ENCODE measurements at regions not wholly inside any gene's neighbourhood (a gene's known extent, or its start where the extent isn't known, plus 50 kb on each side); places are given as distances from the start of the nearest gene placed in this dataset.
A peak's percentile ranks its signal among the peaks of the same experiment; 100 is the strongest.

GRCh38 chr2:234804704-234805103, 147.1 kb upstream of the SH3BP4 start:
- H3K4me1 ChIP-seq (ENCODE audit: control insufficient read depth, insufficient read depth, low read depth, low read length), result peaks cover 7% of the 10 kb centered on the region
- no peak overlapping the region for H4K8ac ChIP-seq (ENCODE audit: low read length)
- no peak for DNase-seq
- no peak overlapping the region for H2BK5ac ChIP-seq (ENCODE audit: low read depth, low read length, poor library complexity, severe bottlenecking)
- H2BK12ac ChIP-seq (ENCODE audit: low read length in 2 of 2), result no peak overlapping the region
- no peaks in the 10 kb centered on the region for H3K79me1 ChIP-seq (replicated peaks; ENCODE audit: low read length, poor library complexity, severe bottlenecking)
- H3K14ac ChIP-seq (ENCODE audit: low read length in 2 of 2), result no peak overlapping the region
- H2BK120ac ChIP-seq (ENCODE audit: low read depth, low read length), result no peak overlapping the region
- H3K4me3 ChIP-seq (ENCODE audit: insufficient read depth in 1 of 2, low read depth in 1 of 2, low read length in 2 of 2), result no peak overlapping the region
- H3K9me3 ChIP-seq (ENCODE audit: control insufficient read depth, low read length), result peaks cover 18% of the 10 kb centered on the region
- WGBS, result no CpG with 5 or more reads among the region's 1 CpG
- no peaks in the 10 kb centered on the region for H3K36me3 ChIP-seq (ENCODE audit: control insufficient read depth in 1 of 2, insufficient read depth in 2 of 2, low read depth in 1 of 2, low read length in 2 of 2)
- no peak overlapping the region for H3K18ac ChIP-seq (ENCODE audit: low read depth in 1 of 2, low read length in 2 of 2)
- peaks cover 0 to 3% of the 10 kb centered on the region in 2 experiments for H3K27me3 ChIP-seq (ENCODE audit: control insufficient read depth in 1 of 2, insufficient read depth in 1 of 2, low read length in 2 of 2)
- H2AFZ ChIP-seq (ENCODE audit: low read depth, low read length), result no peak overlapping the region
- no peak overlapping the region for H3K9ac ChIP-seq (ENCODE audit: low read length)
- H3K27ac ChIP-seq (ENCODE audit: low read length, poor library complexity, severe bottlenecking), result no peak overlapping the region
- no peak overlapping the region for H4K91ac ChIP-seq (ENCODE audit: low read length)
- H2BK15ac ChIP-seq (ENCODE audit: low read depth, poor library complexity, severe bottlenecking), result no peak overlapping the region
- peak overlapping the region; percentile 11 for H2AK5ac ChIP-seq (ENCODE audit: low read length, severe bottlenecking)
- H3K4ac ChIP-seq (ENCODE audit: low read depth in 1 of 2, low read length in 2 of 2), result no peak overlapping the region
- H3K23ac ChIP-seq (ENCODE audit: low read length in 2 of 2), result no peak overlapping the region
- H3K4me2 ChIP-seq (ENCODE audit: low read length, poor library complexity, severe bottlenecking), result no peak overlapping the region

- DNase-seq, result no peak
- Histone ChIP-seq H3K9ac (ENCODE audit: low read length) (no peak overlapping the region), H3K4me2 (ENCODE audit: low read length, poor library complexity, severe bottlenecking) (no peak overlapping the region), H2BK5ac (ENCODE audit: low read depth, low read length, poor library complexity, severe bottlenecking) (no peak overlapping the region), H3K4me1 (ENCODE audit: control insufficient read depth, insufficient read depth, low read depth, low read length) (no peaks in the 10 kb centered on the region), H3K4me3 (ENCODE audit: insufficient read depth in 1 of 2, low read depth in 1 of 2, low read length in 2 of 2) (no peak overlapping the region), H3K27me3 (ENCODE audit: control insufficient read depth in 1 of 2, insufficient read depth in 1 of 2, low read length in 2 of 2) (peaks cover 0 to 2% of the 10 kb centered on the region in 2 experiments), H3K14ac (ENCODE audit: low read length in 2 of 2) (no peak overlapping the region), H3K36me3 (ENCODE audit: control insufficient read depth in 1 of 2, insufficient read depth in 2 of 2, low read depth in 1 of 2, low read length in 2 of 2) (no peaks in the 10 kb centered on the region), H3K18ac (ENCODE audit: low read depth in 1 of 2, low read length in 2 of 2) (no peak overlapping the region), H3K23ac (ENCODE audit: low read length in 2 of 2) (no peak overlapping the region), H3K79me1 (replicated peaks; ENCODE audit: low read length, poor library complexity, severe bottlenecking) (no peaks in the 10 kb centered on the region), H3K4ac (ENCODE audit: low read depth in 1 of 2, low read length in 2 of 2) (no peak overlapping the region), H2BK120ac (ENCODE audit: low read depth, low read length) (no peak overlapping the region), H2BK15ac (ENCODE audit: low read depth, poor library complexity, severe bottlenecking) (no peak overlapping the region), H2AFZ (ENCODE audit: low read depth, low read length) (no peak overlapping the region), H4K91ac (ENCODE audit: low read length) (no peak overlapping the region), H2AK5ac (ENCODE audit: low read length, severe bottlenecking) (no peak overlapping the region), H2BK12ac (ENCODE audit: low read length in 2 of 2) (no peak overlapping the region), H3K9me3 (ENCODE audit: control insufficient read depth, low read length) (peaks cover 18% of the 10 kb centered on the region), H3K27ac (ENCODE audit: low read length, poor library complexity, severe bottlenecking) (no peak overlapping the region), H4K8ac (ENCODE audit: low read length) (no peak overlapping the region)
- WGBS, result 94% methylated on average over 1 of the region's 1 CpG
These were observed 149.0 kb upstream of the SH3BP4 start for GRCh38 chr2:234802845-234803171.

GRCh38 chr2:234802071-234802844, 149.6 kb upstream of the SH3BP4 start:
- Histone ChIP-seq H3K14ac (ENCODE audit: low read length in 2 of 2) (no peak overlapping the region), H4K8ac (ENCODE audit: low read length) (no peak overlapping the region), H3K9ac (ENCODE audit: low read length) (no peak overlapping the region), H2BK5ac (ENCODE audit: low read depth, low read length, poor library complexity, severe bottlenecking) (no peak overlapping the region), H2AK5ac (ENCODE audit: low read length, severe bottlenecking) (no peak overlapping the region), H3K27me3 (ENCODE audit: control insufficient read depth in 1 of 2, insufficient read depth in 1 of 2, low read length in 2 of 2) (peaks cover 0 to 7% of the 10 kb centered on the region in 2 experiments), H3K4ac (ENCODE audit: low read depth in 1 of 2, low read length in 2 of 2) (no peak overlapping the region), H3K4me3 (ENCODE audit: insufficient read depth in 1 of 2, low read depth in 1 of 2, low read length in 2 of 2) (no peak overlapping the region), H3K4me2 (ENCODE audit: low read length, poor library complexity, severe bottlenecking) (no peak overlapping the region), H3K23ac (ENCODE audit: low read length in 2 of 2) (no peak overlapping the region), H2AFZ (ENCODE audit: low read depth, low read length) (no peak overlapping the region), H3K18ac (ENCODE audit: low read depth in 1 of 2, low read length in 2 of 2) (no peak overlapping the region), H3K27ac (ENCODE audit: low read length, poor library complexity, severe bottlenecking) (no peak overlapping the region), H4K91ac (ENCODE audit: low read length) (no peak overlapping the region), H3K4me1 (ENCODE audit: control insufficient read depth, insufficient read depth, low read depth, low read length) (no peaks in the 10 kb centered on the region), H2BK12ac (ENCODE audit: low read length in 2 of 2) (no peak overlapping the region), H2BK15ac (ENCODE audit: low read depth, poor library complexity, severe bottlenecking) (no peak overlapping the region), H3K79me1 (replicated peaks; ENCODE audit: low read length, poor library complexity, severe bottlenecking) (no peaks in the 10 kb centered on the region), H2BK120ac (ENCODE audit: low read depth, low read length) (no peak overlapping the region), H3K36me3 (ENCODE audit: control insufficient read depth in 1 of 2, insufficient read depth in 2 of 2, low read depth in 1 of 2, low read length in 2 of 2) (no peaks in the 10 kb centered on the region), H3K9me3 (ENCODE audit: control insufficient read depth, low read length) (peaks cover 18% of the 10 kb centered on the region)
- DNase-seq, result no peak
- 91% methylated on average over 4 of the region's 4 CpGs for WGBS

GRCh38 chr2:234797566-234798250, 154.1 kb upstream of the SH3BP4 start:
- H3K18ac ChIP-seq (ENCODE audit: low read depth in 1 of 2, low read length in 2 of 2), result no peak overlapping the region
- no peak overlapping the region for H3K14ac ChIP-seq (ENCODE audit: low read length in 2 of 2)
- H3K4me2 ChIP-seq (ENCODE audit: low read length, poor library complexity, severe bottlenecking), result no peak overlapping the region
- H3K4me3 ChIP-seq (ENCODE audit: insufficient read depth in 1 of 2, low read depth in 1 of 2, low read length in 2 of 2), result no peak overlapping the region
- H3K9ac ChIP-seq (ENCODE audit: low read length), result no peak overlapping the region
- no peak for DNase-seq
- H2BK15ac ChIP-seq (ENCODE audit: low read depth, poor library complexity, severe bottlenecking), result no peak overlapping the region
- H3K4me1 ChIP-seq (ENCODE audit: control insufficient read depth, insufficient read depth, low read depth, low read length), result peaks cover 4% of the 10 kb centered on the region
- no peak overlapping the region for H4K8ac ChIP-seq (ENCODE audit: low read length)
- WGBS, result 87% methylated on average over 14 of the region's 15 CpGs
- H2BK120ac ChIP-seq (ENCODE audit: low read depth, low read length), result no peak overlapping the region
- no peaks in the 10 kb centered on the region for H3K79me1 ChIP-seq (replicated peaks; ENCODE audit: low read length, poor library complexity, severe bottlenecking)
- no peak overlapping the region for H2AFZ ChIP-seq (ENCODE audit: low read depth, low read length)
- peaks cover 0 to 12% of the 10 kb centered on the region in 2 experiments for H3K27me3 ChIP-seq (ENCODE audit: control insufficient read depth in 1 of 2, insufficient read depth in 1 of 2, low read length in 2 of 2)
- H3K23ac ChIP-seq (ENCODE audit: low read length in 2 of 2), result no peak overlapping the region
- no peak overlapping the region for H4K91ac ChIP-seq (ENCODE audit: low read length)
- H3K36me3 ChIP-seq (ENCODE audit: control insufficient read depth in 1 of 2, insufficient read depth in 2 of 2, low read depth in 1 of 2, low read length in 2 of 2), result no peaks in the 10 kb centered on the region
- no peak overlapping the region for H2BK5ac ChIP-seq (ENCODE audit: low read depth, low read length, poor library complexity, severe bottlenecking)
- H2BK12ac ChIP-seq (ENCODE audit: low read length in 2 of 2), result peak overlapping the region in 1 of 2 experiments; percentile 8
- H2AK5ac ChIP-seq (ENCODE audit: low read length, severe bottlenecking), result no peak overlapping the region
- no peaks in the 10 kb centered on the region for H3K9me3 ChIP-seq (ENCODE audit: control insufficient read depth, low read length)
- H3K4ac ChIP-seq (ENCODE audit: low read depth in 1 of 2, low read length in 2 of 2), result no peak overlapping the region
- no peak overlapping the region for H3K27ac ChIP-seq (ENCODE audit: low read length, poor library complexity, severe bottlenecking)

Measured in mesenchymal stem cell (in vitro differentiated cells and primary cell).